Cardiac muscle cell (in vitro differentiated cells and primary cell): ENCODE measurements at regions not wholly inside any gene's neighbourhood (a gene's known extent, or its start where the extent isn't known, plus 50 kb on each side); places are given as distances from the start of the nearest gene placed in this dataset.

Experiments
- DNase-seq, 2 donors: peaks; one replicate each; pipeline versions ENCODE4 v3.0.0 to v3.0.0-alpha.2; 2010 to 2017; ENCODE audit warnings: low read depth in 1 of 2, low spot score in 1 of 2
- H3K27ac ChIP-seq: fragments of 200-600 bp; sonication (generic); 2 replicates; pipeline ENCODE4 v1.5.1; 2016
- H3K27me3 ChIP-seq: fragments of 200-600 bp; sonication (generic); 2 replicates; pipeline ENCODE4 v1.6.0; 2016; ENCODE audit warnings: control low read depth
- H3K36me3 ChIP-seq: fragments of 200-600 bp; sonication (generic); 2 replicates; pipeline ENCODE4 v1.5.1; 2016; ENCODE audit warnings: control low read depth
- H3K4me1 ChIP-seq: fragments of 200-600 bp; sonication (generic); 2 replicates; pipeline ENCODE4 v1.8.1; 2017; ENCODE audit warnings: low read depth, mild to moderate bottlenecking, mixed run types
- H3K4me3 ChIP-seq: fragments of 200-600 bp; sonication (generic); 2 replicates; pipeline ENCODE4 v1.5.1; 2016; ENCODE audit warnings: mild to moderate bottlenecking
- H3K9me3 ChIP-seq: fragments of 200-600 bp; sonication (generic); 2 replicates; pipeline ENCODE4 v1.5.1; 2017; ENCODE audit warnings: low read depth, mild to moderate bottlenecking, control low read depth
- TF ChIP-seq, protein P1 (sequence below): IDR thresholded peaks from 2 replicates; pipeline ENCODE4 v1.5.1; 2012; ENCODE audit warnings: low read depth, mild to moderate bottlenecking, low read length

- H3K27me3 ChIP-seq, result no peaks in the 10 kb centered on the region
- no peak for DNase-seq
- TF ChIP-seq, protein P1, sequence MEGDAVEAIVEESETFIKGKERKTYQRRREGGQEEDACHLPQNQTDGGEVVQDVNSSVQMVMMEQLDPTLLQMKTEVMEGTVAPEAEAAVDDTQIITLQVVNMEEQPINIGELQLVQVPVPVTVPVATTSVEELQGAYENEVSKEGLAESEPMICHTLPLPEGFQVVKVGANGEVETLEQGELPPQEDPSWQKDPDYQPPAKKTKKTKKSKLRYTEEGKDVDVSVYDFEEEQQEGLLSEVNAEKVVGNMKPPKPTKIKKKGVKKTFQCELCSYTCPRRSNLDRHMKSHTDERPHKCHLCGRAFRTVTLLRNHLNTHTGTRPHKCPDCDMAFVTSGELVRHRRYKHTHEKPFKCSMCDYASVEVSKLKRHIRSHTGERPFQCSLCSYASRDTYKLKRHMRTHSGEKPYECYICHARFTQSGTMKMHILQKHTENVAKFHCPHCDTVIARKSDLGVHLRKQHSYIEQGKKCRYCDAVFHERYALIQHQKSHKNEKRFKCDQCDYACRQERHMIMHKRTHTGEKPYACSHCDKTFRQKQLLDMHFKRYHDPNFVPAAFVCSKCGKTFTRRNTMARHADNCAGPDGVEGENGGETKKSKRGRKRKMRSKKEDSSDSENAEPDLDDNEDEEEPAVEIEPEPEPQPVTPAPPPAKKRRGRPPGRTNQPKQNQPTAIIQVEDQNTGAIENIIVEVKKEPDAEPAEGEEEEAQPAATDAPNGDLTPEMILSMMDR, result no peak
- no peak overlapping the region for H3K27ac ChIP-seq
- no peak overlapping the region for H3K4me3 ChIP-seq
- H3K9me3 ChIP-seq, result no peaks in the 10 kb centered on the region
- H3K36me3 ChIP-seq, result no peaks in the 10 kb centered on the region
- H3K4me1 ChIP-seq, result no peaks in the 10 kb centered on the region
Observed at GRCh38 chr9:118091226-118091625, 387.0 kb downstream of the TLR4 start.

GRCh38 chr9:118091711-118092500 is 387.7 kb downstream of the TLR4 start:
- TF ChIP-seq, protein P1, result no peak
- Histone ChIP-seq H3K9me3 (no peaks in the 10 kb centered on the region), H3K4me1 (no peaks in the 10 kb centered on the region)

DNA sequence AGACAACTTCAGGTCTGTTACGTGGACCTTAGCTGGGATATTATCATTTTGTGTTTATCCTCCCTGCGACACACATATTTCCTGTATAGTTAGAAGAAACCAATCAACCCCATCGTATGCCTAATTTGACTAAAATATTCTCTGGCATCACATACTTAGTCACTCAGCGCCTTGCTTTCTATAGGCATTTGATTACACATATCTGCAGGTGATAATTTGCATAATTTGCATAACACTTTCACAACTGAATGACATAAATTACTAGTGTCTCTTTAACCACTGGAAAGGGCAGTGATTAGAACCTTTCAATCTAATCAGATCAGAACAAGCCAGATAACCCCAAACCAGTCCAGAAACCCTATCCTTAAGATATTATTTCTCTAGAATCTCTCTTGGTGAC is 390.2 kb downstream of the TLR4 start:
- Histone ChIP-seq H3K4me1 (no peaks in the 10 kb centered on the region), H3K36me3 (no peaks in the 10 kb centered on the region), H3K27me3 (no peaks in the 10 kb centered on the region), H3K4me3 (no peak overlapping the region), H3K27ac (no peak overlapping the region), H3K9me3 (no peaks in the 10 kb centered on the region)
- DNase-seq, result no peak
- TF ChIP-seq, protein P1, result no peak

More at GRCh38 chr9:118091711-118092500, 387.7 kb downstream of the TLR4 start:
- H3K27ac ChIP-seq, result no peak overlapping the region
- no peak for DNase-seq
- no peak overlapping the region for H3K4me3 ChIP-seq
- H3K27me3 ChIP-seq, result no peaks in the 10 kb centered on the region
- no peaks in the 10 kb centered on the region for H3K36me3 ChIP-seq

DNA sequence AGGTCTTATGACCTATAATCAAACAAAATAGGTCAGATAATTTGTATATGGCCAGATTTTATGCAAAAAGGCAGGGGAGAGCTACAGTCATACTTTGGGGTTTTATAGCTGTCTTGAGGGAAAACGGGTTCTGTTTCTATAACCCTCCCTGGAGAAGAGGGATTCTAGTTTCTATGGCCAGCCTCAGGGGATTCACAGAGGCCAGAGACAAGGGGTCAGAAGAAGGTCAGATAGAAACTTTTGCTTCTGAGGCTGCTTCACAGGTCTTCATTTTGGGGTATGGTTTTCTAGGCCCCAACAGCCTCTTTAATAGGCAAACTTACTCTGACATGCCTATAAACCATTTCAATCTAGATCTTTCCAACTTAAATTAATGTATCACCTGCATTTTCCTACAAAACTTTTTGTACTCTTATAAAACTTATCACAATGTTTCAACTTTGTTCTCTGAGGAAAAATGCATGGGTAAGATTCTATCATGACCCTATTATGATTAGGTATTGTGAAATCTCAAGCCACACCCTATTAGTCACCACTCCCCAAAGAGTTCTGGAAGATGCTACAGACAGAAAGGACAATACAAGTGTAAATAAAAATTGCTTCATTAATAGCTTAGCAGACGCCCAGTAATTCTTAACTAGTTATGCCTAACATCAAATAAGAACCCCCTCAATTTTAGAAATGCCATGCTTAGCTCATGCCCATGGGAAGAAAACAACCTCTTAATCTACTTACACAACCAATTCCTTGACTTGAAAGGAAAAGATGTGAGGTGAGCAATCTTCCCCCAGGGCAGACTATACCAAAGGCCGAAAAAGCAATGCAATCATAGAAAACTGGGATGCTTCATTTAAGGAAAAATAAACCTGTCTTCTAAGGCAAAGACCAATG is 396.6 kb downstream of the TLR4 start:
- TF ChIP-seq, protein P1, result no peak
- Histone ChIP-seq H3K36me3 (no peaks in the 10 kb centered on the region), H3K27me3 (no peaks in the 10 kb centered on the region), H3K27ac (no peak overlapping the region), H3K4me3 (no peak overlapping the region), H3K4me1 (no peaks in the 10 kb centered on the region), H3K9me3 (no peaks in the 10 kb centered on the region)
- no peak for DNase-seq

DNA sequence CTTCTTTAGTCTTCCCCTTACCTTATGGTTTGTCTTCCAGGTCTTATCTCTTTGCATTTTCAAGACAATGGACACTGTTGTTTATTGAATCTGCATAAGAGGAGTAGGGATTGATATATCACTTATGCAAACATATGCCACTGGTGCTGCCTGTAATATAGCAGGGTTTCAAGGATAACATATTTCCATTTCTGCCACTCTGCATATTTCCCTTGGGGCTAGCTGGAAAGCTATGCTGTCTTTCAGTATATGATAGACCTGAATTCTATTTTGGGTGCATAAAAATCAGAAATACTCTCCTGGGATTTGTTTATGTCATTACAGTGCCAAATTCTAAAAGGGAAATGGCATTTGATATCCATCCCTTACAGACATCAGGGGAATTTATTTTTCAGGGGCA is 400.2 kb downstream of the TLR4 start:
- no peak overlapping the region for H3K4me3 ChIP-seq
- no peak overlapping the region for H3K27ac ChIP-seq
- no peaks in the 10 kb centered on the region for H3K36me3 ChIP-seq
- no peaks in the 10 kb centered on the region for H3K4me1 ChIP-seq
- no peak for DNase-seq
- TF ChIP-seq, protein P1, result no peak
- H3K27me3 ChIP-seq, result no peaks in the 10 kb centered on the region
- no peaks in the 10 kb centered on the region for H3K9me3 ChIP-seq
